NCI-H2107 treated with DMSO at 0.1 percent for 48 hours (cell line): ENCODE measurements at regions not wholly inside any gene's neighbourhood (a gene's known extent, or its start where the extent isn't known, plus 50 kb on each side); places are given as distances from the start of the nearest gene placed in this dataset.

Experiments used
- DNase-seq: peaks from one replicate; lab custom pipeline; 2025; ENCODE audit not compliant: unreplicated experiment; lab: John Stamatoyannopoulos, UW

GRCh38 chr12:125470838-125471783, 405.9 kb downstream of the AACS start:
- DNase-seq, result no peak

DNA sequence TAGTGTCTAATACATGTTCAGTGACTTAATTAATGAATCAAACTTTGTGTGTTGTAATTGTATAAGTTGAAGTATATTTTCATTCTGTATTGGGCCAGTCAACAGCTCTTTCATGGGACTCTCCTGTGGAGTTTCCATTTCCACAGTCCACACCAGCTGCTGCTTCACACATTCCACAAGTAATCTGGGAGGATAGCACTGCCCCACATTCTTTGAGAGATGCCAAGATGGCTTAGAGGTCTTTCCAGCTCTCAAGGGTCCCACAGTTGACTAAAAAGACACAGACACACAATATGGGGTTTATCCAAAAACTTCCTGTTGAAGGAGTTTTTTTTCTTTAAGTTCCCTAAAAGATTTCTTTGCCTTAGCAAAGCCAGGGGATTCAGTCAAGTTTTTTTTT, 408.3 kb downstream of the AACS start:
- no peak for DNase-seq

- DNase-seq, result no peak
Measured at GRCh38 chr12:125487336-125487735, 422.1 kb downstream of the AACS start.

DNA sequence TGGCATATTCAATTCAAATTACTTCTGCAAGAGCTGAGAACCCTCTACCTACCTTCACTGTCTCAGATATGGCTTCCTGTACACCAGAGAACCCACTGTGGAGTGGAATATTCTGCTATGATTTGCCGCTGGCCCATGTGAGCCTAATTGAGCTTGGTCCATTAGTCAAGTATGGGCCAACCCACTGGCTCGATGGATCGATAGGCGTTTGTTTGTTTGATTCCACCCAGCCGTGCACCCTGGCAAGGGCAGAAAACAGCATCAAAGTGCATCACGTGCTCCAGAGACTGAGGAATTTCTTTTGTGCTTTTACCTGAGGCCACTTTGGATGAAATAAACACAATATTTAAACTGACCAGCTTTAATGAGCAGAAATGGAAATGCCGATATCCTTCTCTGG, 426.3 kb downstream of the AACS start:
- DNase-seq, result no peak

GRCh38 chr12:125492354-125493270, 427.4 kb downstream of the AACS start:
- no peak for DNase-seq

DNA sequence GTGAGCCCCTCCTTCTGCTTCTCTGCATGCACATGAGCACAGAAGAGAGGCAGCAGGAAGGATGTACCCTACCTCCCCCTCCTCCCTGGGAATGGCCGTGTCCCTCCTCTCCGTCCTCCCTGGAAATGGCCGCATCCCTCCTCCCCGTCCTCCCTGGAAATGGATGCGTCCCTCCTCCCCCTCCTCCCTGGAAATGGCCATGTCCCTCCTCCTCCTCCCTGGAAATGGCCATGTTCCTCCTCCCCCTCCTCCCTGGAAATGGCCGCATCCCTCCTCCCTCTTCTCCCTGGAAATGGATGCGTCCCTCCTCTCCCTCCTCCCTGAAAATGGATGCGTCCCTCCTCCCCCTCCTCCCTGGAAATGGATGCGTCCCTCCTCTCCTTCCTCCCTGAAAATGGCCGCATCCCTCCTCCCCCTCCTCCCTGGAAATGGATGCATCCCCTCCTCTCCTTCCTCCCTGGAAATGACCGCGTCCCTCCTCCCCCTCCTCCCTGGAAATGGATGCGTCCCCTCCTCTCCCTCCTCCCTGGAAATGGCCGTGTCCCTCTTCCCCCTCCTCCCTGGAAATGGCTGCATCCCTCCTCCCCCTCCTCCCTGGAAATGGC, 428.6 kb downstream of the AACS start:
- no peak for DNase-seq

DNA sequence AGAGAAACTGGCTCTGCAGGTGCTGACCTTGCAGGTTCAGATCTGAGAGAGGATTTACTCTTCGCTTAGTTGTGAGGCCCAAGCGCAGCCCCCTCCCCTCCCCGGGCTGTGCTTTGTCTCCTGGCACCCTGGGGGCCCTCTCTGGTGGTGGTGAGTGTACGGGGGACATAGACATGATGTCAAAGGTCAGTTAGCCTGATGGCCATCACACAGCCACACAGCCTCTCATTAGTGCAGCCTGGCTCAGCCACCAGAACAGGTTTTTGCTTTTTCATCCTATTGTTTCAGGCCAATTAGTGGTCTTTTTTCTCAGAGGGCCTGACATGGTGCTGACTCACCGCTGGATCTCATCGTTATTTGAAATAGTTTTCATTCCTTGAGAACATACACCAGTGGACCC, 437.9 kb downstream of the AACS start:
- no peak for DNase-seq

GRCh38 chr12:125509195-125509594, 444.0 kb downstream of the AACS start:
- DNase-seq, result no peak

GRCh38 chr12:125512541-125513298, 447.5 kb downstream of the AACS start:
- DNase-seq, result no peak

DNA sequence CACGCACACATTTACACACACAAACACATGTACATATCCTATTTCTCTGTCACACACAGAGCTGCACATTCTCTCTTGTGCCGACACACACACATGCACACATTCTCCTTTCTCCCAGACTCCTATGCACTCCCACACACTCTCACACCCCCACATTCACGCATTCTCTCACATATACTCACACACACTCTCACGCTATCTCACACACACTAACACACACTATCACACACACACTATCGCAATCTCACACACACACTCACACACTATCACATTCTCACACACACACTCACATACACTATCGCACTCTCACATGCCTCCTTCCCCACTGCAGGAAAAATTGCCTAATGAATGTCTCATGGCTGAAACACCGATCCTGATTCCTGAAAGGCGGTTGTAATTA, 450.7 kb downstream of the AACS start:
- no peak for DNase-seq

DNA sequence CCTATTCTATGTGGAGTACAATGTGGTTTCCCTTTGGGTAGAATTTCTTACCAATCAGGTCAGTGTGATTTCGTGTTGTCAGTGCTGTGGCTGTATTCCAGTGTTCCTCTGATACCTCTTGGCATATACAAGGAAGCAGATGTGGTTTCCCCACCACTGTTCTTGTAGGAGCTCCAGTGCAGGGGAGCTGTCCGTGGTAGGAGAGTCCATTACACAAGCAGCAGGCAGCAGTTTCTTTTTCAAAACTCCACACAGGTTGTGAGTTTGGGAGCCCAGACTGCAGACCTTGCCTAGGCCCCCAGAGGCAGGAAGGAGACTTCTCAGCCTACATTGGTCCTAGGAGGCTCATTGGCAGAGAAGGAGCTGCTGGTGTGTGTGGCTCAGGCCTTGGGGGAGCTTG, 452.8 kb downstream of the AACS start:
- no peak for DNase-seq

GRCh38 chr12:125519026-125519651, 453.9 kb downstream of the AACS start:
- no peak for DNase-seq

- no peak for DNase-seq
Measured at GRCh38 chr12:125525879-125526278, 460.6 kb downstream of the AACS start.

GRCh38 chr12:125528281-125528680, 463.0 kb downstream of the AACS start:
- DNase-seq, result no peak

- DNase-seq, result no peak
Measured at GRCh38 chr12:125530201-125530600, 465.0 kb downstream of the AACS start.

GRCh38 chr12:125530876-125531275, 465.6 kb downstream of the AACS start:
- DNase-seq, result no peak

DNA sequence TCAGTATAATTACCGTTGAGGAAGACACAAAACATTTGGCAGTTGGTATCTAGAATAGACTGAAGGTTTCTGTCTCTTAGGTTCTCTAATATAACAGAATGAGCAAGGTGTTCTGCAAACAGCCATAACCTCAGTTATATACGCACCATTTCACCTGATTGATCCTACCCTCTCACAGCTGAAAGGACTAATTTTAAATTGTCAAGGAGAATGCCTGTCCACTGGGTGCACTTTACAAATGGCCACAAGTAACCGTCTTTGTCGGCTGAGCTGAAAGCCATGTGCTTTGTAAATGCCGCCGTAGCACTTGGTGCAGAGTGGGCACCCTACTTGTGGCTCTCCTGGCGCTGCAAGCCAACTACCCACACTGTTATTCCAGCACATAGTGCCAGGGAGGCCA, 466.3 kb downstream of the AACS start:
- no peak for DNase-seq

DNA sequence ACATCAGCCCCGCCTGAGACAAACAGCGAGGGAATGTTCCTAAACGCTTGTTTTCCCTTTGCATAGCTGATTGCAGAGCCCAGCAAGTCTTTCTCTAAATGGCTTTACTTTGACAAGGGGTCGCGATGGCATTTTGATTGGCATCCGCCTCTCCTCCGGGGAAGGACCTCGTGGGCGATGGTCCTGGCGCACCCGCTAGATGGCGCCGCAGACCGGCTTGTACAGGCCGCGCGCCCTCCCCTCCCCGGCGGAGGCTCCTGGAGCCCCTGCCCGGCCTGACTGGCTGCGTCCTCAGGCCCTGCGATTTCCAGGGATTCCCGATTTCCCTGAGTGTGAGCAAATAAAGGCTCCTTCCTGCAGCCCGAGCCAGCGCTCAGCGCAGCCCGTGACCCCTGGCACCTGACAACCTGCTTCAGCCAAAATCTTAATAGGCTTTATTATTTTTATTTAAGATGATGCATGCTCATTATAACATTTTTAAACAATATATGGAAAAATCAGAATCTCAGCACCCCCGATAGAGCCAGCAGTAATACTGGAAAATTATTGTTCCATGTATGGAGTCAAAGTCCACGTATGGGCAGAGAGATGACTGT, 468.3 kb downstream of the AACS start:
- no peak for DNase-seq

GRCh38 chr12:125538401-125539199, 473.4 kb downstream of the AACS start:
- no peak for DNase-seq
